HG03064 (cell line): ENCODE measurements at regions not wholly inside any gene's neighbourhood (a gene's known extent, or its start where the extent isn't known, plus 50 kb on each side); places are given as distances from the start of the nearest gene placed in this dataset.

ENCODE experiments used
- ATAC-seq: cut with Tn5 transposase; IDR thresholded peaks from one replicate; pipeline ENCODE4 v1.9.1; 2021; ENCODE audit warnings: low read depth; ENCODE audit not compliant: unreplicated experiment

- ATAC-seq, result no peak
These were observed 1950.8 kb upstream of the PIK3C3 start for GRCh38 chr18:40004246-40004645.

- no peak for ATAC-seq
These were observed 1956.7 kb upstream of the PIK3C3 start for GRCh38 chr18:39998317-39998716.

- ATAC-seq, result no peak
These were observed 1960.5 kb upstream of the PIK3C3 start for GRCh38 chr18:39994498-39994897.

- no peak for ATAC-seq
These were observed 1963.3 kb upstream of the PIK3C3 start for GRCh38 chr18:39991696-39992265.

- ATAC-seq, result no peak
These were observed 1964.5 kb upstream of the PIK3C3 start for GRCh38 chr18:39990540-39990939.

GRCh38 chr18:39976771-39977170 lies 1978.3 kb upstream of the PIK3C3 start:
- no peak for ATAC-seq

DNA sequence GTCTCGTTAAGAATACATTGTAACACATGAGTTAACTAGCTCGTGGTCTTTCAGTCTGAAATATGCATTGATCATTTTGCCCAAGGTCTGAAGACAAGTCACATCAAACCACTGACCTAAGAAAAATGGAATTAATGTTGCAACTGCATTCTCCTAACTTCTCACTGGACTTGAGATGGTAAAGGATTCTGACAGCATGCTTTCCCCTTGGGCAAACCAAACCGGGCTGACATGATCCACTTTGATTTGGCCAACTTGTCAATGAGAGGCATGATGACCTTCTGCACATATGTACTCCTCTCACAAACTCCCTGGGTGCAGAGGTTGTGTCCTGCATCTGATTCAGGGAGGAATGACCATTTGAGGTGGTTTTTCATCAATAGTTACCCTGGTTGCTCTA lies 1982.5 kb upstream of the PIK3C3 start:
- ATAC-seq, result no peak

DNA sequence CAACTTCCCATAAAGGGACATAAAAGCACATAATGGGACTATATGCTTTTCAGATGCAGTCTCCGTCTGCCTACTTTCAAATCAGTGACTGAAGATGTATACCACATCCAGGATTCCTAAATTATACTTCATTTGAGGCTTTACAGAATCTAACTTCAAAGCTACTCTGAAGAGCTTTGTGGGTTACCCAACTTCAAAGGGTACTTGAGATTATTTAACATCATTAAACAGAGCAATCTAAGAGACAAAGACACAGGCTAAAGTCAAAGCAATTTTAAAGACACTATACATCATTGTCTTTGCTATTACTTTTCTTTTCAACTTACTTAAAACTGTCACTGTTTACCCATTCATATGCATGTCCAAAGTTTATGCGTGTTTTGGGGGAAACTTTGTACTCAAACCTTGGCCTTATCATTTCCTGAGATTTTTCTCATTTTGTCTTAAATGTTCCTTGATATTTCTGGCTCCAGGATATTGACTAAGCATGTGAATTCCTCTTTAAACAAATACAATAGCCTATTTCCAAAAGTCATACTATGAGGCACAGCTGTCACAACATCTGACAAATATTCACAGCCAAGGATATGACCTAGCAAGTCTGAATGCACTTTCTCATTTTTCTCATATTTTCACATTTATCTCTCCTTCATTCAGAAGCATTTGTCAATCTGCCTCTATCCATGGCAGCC lies 1985.1 kb upstream of the PIK3C3 start:
- ATAC-seq, result no peak

GRCh38 chr18:39966275-39966674 lies 1988.8 kb upstream of the PIK3C3 start:
- no peak for ATAC-seq

- ATAC-seq, result no peak
These were observed 1992.5 kb upstream of the PIK3C3 start for GRCh38 chr18:39962546-39962945.

DNA sequence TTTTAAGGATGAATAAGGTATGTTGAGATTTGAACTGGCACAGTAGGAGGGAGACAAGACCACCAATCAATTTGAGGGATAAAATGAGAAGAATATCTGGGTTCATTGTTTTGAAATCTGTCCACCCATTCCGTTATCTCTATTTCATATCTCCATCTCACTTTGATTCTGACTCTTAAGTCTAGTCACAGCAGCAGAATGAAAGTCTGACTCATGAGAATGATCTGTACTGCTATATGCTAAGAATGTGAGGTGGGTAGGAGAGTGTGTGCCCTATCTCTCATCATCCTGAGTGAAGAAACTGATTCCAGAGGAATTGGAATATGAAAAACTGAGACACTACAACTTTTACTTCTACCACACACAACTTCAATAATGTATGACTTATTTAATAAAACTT lies 1994.5 kb upstream of the PIK3C3 start:
- no peak for ATAC-seq

DNA sequence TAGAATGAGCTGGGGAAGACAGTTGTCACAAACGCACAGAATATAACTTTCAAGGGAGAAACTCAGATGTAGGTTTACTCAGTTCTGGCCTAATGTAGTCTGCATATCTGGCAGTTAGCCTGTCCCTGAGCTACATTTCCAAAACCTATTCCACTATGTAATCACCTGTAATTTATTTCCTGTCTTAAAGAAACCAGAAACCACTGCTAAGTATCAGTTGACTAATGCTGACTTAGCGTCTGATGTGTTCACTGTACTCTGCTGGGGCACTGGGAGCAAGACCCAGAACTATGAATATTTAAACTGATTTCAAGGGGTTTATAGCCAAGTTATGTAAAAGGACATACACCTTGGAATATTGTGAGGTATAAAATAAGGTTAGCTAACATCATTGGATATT lies 1995.2 kb upstream of the PIK3C3 start:
- no peak for ATAC-seq

GRCh38 chr18:39958876-39959275 lies 1996.2 kb upstream of the PIK3C3 start:
- ATAC-seq, result no peak

DNA sequence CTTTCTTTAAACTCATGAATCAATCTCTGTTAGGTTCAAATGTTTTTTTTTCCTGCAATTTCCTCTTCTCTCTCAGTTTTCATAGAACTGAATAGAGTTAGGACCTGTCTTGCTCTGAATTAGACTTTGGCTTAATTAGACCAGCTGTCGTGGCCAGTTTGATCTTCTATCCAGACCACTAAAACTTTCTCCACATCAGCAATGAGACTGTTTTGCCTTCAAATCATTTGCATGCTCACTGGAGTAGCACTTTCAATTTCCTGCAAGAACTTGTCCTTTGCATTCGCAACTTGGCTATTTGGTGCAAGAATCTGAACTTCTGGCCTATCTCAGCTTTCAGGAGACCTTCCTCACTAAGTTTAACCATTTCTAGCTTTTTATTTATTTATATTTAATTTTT lies 2002.2 kb upstream of the PIK3C3 start:
- ATAC-seq, result no peak

- ATAC-seq, result no peak
These were observed 2003.8 kb upstream of the PIK3C3 start for GRCh38 chr18:39951142-39951720.

- ATAC-seq, result no peak
These were observed 2008.4 kb upstream of the PIK3C3 start for GRCh38 chr18:39946623-39947061.

DNA sequence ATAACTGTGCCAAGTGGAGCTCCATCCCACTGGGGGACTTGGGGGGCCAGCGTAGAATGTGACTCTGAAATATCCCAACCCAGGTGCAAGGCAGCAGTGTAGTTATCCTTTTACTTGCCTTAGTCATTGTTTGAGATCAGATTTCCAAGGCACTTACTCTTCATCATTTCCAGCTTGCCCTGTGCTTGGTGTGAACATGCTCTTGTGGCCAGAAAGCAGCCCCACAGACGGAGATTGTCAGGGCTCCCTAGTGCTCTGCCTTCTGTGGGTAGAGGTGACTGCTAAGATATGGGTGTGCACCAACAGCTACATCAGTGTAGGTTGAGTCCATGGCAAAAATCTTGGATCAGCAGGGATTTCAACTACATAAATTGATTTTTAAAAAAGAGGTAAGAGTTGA lies 2010.0 kb upstream of the PIK3C3 start:
- no peak for ATAC-seq

DNA sequence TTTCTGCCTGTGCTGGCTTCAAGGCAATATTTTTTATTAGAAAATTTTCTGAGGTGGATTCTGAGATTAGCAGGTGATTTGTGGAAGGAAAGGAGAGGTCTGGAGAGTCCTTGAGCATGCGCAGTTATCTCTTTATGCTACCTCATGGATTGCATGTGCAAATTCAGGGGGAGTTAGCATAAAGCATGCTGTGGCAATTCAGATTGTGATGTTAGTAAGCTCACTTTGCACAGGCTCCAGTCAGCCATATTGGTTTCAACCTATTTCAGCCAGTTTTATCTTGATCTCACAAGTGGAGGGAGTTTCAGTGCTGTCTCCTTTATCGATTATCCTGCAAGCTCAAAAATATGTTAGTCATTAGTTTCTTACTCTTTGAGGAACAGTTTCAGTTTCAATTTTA lies 2012.3 kb upstream of the PIK3C3 start:
- ATAC-seq, result no peak

- ATAC-seq, result no peak
These were observed 2016.1 kb upstream of the PIK3C3 start for GRCh38 chr18:39938676-39939608.

GRCh38 chr18:39935598-39935997 lies 2019.4 kb upstream of the PIK3C3 start:
- no peak for ATAC-seq

GRCh38 chr18:39918847-39919246 lies 2036.2 kb upstream of the PIK3C3 start:
- no peak for ATAC-seq
